ENCODE measurements at regions not wholly inside any gene's neighbourhood (a gene's known extent, or its start where the extent isn't known, plus 50 kb on each side); places are given as distances from the start of the nearest gene placed in this dataset.

GRCh38 chr2:120545521-120546047, 190.1 kb upstream of the GLI2 start:
- TF ChIP-seq POLR2AphosphoS5 (IDR thresholded peaks at IDR 0.05; ENCODE audit: low read depth, low read length) = no peak
- TF ChIP-seq SIN3A (IDR thresholded peaks at IDR 0.05; ENCODE audit: borderline replicate concordance, insufficient read depth, low read length) = no peak
- no peak for TF ChIP-seq FOXP2 (optimal IDR thresholded peaks at IDR 0.05; ENCODE audit: borderline replicate concordance, extremely low read depth, extremely low read length, insufficient read depth)
- TF ChIP-seq TAF1 (IDR thresholded peaks at IDR 0.05; ENCODE audit: borderline replicate concordance, insufficient read depth, low read length) = no peak
- no peak for TF ChIP-seq REST (IDR thresholded peaks at IDR 0.05; ENCODE audit: insufficient read depth in 1 of 2, low read depth in 2 of 2, low read length in 2 of 2)

- TF ChIP-seq REST (IDR thresholded peaks at IDR 0.05; ENCODE audit: insufficient read depth in 1 of 2, low read depth in 2 of 2, low read length in 2 of 2) (no peak), TAF1 (IDR thresholded peaks at IDR 0.05; ENCODE audit: borderline replicate concordance, insufficient read depth, low read length) (no peak), FOXP2 (optimal IDR thresholded peaks at IDR 0.05; ENCODE audit: borderline replicate concordance, extremely low read depth, extremely low read length, insufficient read depth) (no peak), SIN3A (IDR thresholded peaks at IDR 0.05; ENCODE audit: borderline replicate concordance, insufficient read depth, low read length) (no peak), POLR2AphosphoS5 (IDR thresholded peaks at IDR 0.05; ENCODE audit: low read depth, low read length) (no peak)
Measured at GRCh38 chr2:120546048-120546864, 189.4 kb upstream of the GLI2 start.

- TF ChIP-seq REST (IDR thresholded peaks at IDR 0.05; ENCODE audit: insufficient read depth in 1 of 2, low read depth in 2 of 2, low read length in 2 of 2) (no peak), SIN3A (IDR thresholded peaks at IDR 0.05; ENCODE audit: borderline replicate concordance, insufficient read depth, low read length) (no peak), FOXP2 (optimal IDR thresholded peaks at IDR 0.05; ENCODE audit: borderline replicate concordance, extremely low read depth, extremely low read length, insufficient read depth) (no peak), TAF1 (IDR thresholded peaks at IDR 0.05; ENCODE audit: borderline replicate concordance, insufficient read depth, low read length) (no peak), POLR2AphosphoS5 (IDR thresholded peaks at IDR 0.05; ENCODE audit: low read depth, low read length) (no peak)
Measured at GRCh38 chr2:120546865-120547390, 188.7 kb upstream of the GLI2 start.

- TF ChIP-seq POLR2AphosphoS5 (IDR thresholded peaks at IDR 0.05; ENCODE audit: low read depth, low read length) (no peak), REST (IDR thresholded peaks at IDR 0.05; ENCODE audit: insufficient read depth in 1 of 2, low read depth in 2 of 2, low read length in 2 of 2) (no peak), TAF1 (IDR thresholded peaks at IDR 0.05; ENCODE audit: borderline replicate concordance, insufficient read depth, low read length) (no peak), SIN3A (IDR thresholded peaks at IDR 0.05; ENCODE audit: borderline replicate concordance, insufficient read depth, low read length) (no peak), FOXP2 (optimal IDR thresholded peaks at IDR 0.05; ENCODE audit: borderline replicate concordance, extremely low read depth, extremely low read length, insufficient read depth) (no peak)
Measured at GRCh38 chr2:120547662-120548061, 188.0 kb upstream of the GLI2 start.

Measured in PFSK-1 (cell line).